ENCODE measurements at regions not wholly inside any gene's neighbourhood (a gene's known extent, or its start where the extent isn't known, plus 50 kb on each side); places are given as distances from the start of the nearest gene placed in this dataset.

DNA sequence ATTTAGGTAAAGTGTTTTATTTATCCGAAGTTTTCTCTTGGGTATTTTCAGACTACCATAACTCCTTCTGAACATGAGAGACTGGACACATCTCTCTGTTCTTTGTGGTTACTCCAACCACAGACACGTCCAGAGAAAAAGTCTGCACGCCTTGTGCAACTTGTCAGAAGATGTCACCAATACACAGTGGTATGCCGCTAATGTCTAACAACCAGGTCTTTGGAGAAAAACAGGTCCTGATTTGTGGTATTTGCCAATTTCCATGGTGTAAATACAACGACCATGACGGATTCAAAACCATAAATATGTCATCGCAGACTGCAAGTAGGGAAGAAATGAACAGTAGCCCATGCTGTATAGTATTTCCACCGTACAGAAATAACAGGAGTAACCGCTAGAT lies 620.6 kb upstream of the ID2 start:
- TF ChIP-seq, protein P1, sequence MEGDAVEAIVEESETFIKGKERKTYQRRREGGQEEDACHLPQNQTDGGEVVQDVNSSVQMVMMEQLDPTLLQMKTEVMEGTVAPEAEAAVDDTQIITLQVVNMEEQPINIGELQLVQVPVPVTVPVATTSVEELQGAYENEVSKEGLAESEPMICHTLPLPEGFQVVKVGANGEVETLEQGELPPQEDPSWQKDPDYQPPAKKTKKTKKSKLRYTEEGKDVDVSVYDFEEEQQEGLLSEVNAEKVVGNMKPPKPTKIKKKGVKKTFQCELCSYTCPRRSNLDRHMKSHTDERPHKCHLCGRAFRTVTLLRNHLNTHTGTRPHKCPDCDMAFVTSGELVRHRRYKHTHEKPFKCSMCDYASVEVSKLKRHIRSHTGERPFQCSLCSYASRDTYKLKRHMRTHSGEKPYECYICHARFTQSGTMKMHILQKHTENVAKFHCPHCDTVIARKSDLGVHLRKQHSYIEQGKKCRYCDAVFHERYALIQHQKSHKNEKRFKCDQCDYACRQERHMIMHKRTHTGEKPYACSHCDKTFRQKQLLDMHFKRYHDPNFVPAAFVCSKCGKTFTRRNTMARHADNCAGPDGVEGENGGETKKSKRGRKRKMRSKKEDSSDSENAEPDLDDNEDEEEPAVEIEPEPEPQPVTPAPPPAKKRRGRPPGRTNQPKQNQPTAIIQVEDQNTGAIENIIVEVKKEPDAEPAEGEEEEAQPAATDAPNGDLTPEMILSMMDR (IDR thresholded peaks at IDR 0.05) = no peak
- H3K27ac Mint-ChIP-seq = no peak overlapping the region
- intact Hi-C loops (cut with micrococcal nuclease) = no loop called here
- H3K9me3 Mint-ChIP-seq = peaks cover 9% of the 10 kb centered on the region
- ChIA-PET CTCF (no interaction called here), POLR2A (no interaction called here)
- ATAC-seq (ENCODE audit: low read depth) = no peak
- DNase-seq = no peak
- peaks cover 4% of the 10 kb centered on the region for H3K4me1 Mint-ChIP-seq
- H3K27me3 Mint-ChIP-seq = peaks cover 18% of the 10 kb centered on the region
- no peak overlapping the region for H3K4me3 Mint-ChIP-seq
- H3K36me3 Mint-ChIP-seq (ENCODE audit: low read depth) = no peaks in the 10 kb centered on the region

DNA sequence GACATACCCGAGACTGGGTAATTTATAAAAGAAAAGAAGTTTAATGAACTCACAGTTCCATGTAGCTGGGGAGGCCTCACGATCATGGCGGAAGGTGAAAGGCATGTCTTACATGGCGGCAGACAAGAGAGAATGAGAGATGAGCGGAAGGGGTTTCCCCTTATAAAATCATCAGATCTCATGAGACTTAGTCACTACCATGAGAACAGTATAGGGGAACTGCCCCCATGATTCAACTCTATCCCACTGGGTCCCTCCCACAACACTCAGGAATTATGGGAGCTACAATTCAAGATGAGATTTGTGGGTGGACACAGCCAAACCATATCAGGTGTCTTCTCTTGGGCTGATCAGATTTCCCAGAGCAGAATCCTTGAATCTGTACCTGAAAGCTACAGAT lies 617.3 kb upstream of the ID2 start:
- CTCF ChIA-PET = no interaction called here
- Mint-ChIP-seq H3K4me1 (no peaks in the 10 kb centered on the region), H3K27me3 (peaks cover 13% of the 10 kb centered on the region), H3K9me3 (peaks cover 3% of the 10 kb centered on the region), H3K27ac (no peak overlapping the region), H3K36me3 (ENCODE audit: low read depth) (no peaks in the 10 kb centered on the region), H3K4me3 (no peak overlapping the region)
- POLR2A ChIA-PET = no interaction called here
- ATAC-seq (ENCODE audit: low read depth) = no peak
- no peak for DNase-seq
- intact Hi-C loops (cut with micrococcal nuclease) = no loop called here
- TF ChIP-seq, protein P1 (IDR thresholded peaks at IDR 0.05) = no peak

DNA sequence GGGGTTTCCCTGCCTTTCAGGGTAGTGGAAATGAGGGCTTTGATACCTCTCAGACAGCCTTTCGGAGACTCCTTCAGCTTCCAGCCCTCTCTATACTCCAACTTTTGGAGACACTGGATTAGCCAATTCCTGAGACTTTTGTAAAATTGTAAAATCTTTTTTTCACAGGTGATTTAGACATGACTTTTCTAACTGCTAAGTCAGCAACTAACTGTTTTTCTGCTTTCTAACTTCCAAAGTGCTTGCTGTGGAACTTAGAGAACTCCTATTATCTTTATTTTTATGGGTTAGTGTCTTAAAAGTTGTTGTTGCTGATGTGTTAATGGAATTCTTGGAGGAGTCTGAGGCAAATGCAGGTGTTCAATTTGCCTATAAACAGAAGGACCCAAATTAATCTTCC lies 616.7 kb upstream of the ID2 start:
- Mint-ChIP-seq H3K36me3 (ENCODE audit: low read depth) (no peaks in the 10 kb centered on the region), H3K27me3 (peaks cover 12% of the 10 kb centered on the region), H3K4me1 (no peaks in the 10 kb centered on the region), H3K4me3 (no peak overlapping the region), H3K9me3 (peaks cover 3% of the 10 kb centered on the region), H3K27ac (no peak overlapping the region)
- ATAC-seq (ENCODE audit: low read depth) (no peak), DNase-seq (no peak)
- intact Hi-C loops (cut with micrococcal nuclease) = no loop called here
- POLR2A ChIA-PET = no interaction called here
- CTCF ChIA-PET = no interaction called here
- TF ChIP-seq, protein P1 (IDR thresholded peaks at IDR 0.05) = no peak

DNA sequence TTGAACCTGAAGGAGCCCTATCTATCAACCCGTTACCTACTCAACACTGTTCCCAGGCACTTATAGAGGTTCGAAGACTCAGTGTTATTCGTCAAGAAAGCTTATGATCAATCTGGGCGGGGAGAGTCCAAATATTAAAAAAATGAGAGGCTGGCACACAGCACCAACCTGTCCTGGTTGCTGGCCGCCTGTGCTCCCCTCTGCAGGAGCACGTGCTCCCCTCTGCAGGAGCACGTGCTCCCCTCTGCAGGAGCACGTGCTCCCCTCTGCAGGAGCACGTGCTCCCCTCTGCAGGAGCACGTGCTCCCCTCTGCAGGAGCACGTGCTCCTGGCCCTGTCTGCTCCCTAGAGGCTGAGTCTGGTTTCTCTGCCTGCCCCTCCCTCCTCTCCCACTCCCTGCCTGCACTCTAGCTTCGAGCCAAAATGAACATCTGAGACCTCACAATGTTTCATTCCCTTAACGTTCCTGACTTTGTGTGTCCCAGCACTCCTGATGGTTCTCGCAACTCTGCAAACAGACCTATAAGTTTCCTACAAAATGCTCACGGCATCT lies 614.0 kb upstream of the ID2 start:
- Mint-ChIP-seq H3K27me3 (peaks cover 9% of the 10 kb centered on the region), H3K9me3 (peaks cover 3% of the 10 kb centered on the region), H3K36me3 (ENCODE audit: low read depth) (no peaks in the 10 kb centered on the region), H3K4me1 (no peaks in the 10 kb centered on the region), H3K27ac (no peak overlapping the region), H3K4me3 (no peak overlapping the region)
- POLR2A ChIA-PET = no interaction called here
- CTCF ChIA-PET = no interaction called here
- intact Hi-C loops (cut with micrococcal nuclease) = no loop called here
- TF ChIP-seq, protein P1 (IDR thresholded peaks at IDR 0.05) = no peak
- ATAC-seq (ENCODE audit: low read depth) = no peak
- no peak for DNase-seq

DNA sequence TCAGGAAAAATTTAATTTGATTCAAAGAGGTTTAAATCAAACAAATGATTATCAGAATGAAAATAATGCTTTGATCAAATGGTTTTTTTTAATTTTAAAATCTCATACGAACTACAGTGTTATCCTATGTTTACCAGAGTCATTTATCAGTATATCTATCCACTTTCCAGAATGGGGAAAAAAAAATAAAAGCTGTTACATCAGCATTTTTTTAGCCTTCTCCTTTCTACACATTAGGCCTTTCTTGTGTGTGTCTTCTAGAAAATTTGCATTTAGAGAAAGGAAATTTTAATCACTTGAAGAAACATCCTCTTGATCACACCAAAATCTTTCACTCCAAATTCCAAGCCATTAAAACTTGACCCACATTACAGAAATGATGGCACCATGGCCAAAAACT lies 608.9 kb upstream of the ID2 start:
- no peaks in the 10 kb centered on the region for H3K27me3 Mint-ChIP-seq
- ChIA-PET POLR2A (no interaction called here), CTCF (no interaction called here)
- H3K9me3 Mint-ChIP-seq = peaks cover 5% of the 10 kb centered on the region
- TF ChIP-seq, protein P1 (IDR thresholded peaks at IDR 0.05) = no peak
- no peak overlapping the region for H3K4me3 Mint-ChIP-seq
- DNase-seq = no peak
- no peak overlapping the region for H3K27ac Mint-ChIP-seq
- H3K36me3 Mint-ChIP-seq (ENCODE audit: low read depth) = no peaks in the 10 kb centered on the region
- ATAC-seq (ENCODE audit: low read depth) = no peak
- intact Hi-C loops (cut with micrococcal nuclease) = no loop called here
- no peaks in the 10 kb centered on the region for H3K4me1 Mint-ChIP-seq

All from activated B cell treated with CpG ODN at 0.5 μM for 24 hours (primary cell).